IPS DF 6.9 (cell line): ENCODE measurements at regions not wholly inside any gene's neighbourhood (a gene's known extent, or its start where the extent isn't known, plus 50 kb on each side); places are given as distances from the start of the nearest gene placed in this dataset.

Experiments
- DNase-seq: peaks from one replicate; pipeline ENCODE4 v3.0.0-alpha.2; 2013; ENCODE audit warnings: low read depth, low spot score
- H3K27ac ChIP-seq: one replicate; pipeline ENCODE4 v1.5.1; 2013; ENCODE audit warnings: low read length, control low read depth
- H3K27me3 ChIP-seq: 2 replicates; pipeline ENCODE4 v1.6.1; 2013; ENCODE audit warnings: mild to moderate bottlenecking, low read length; ENCODE audit not compliant: control insufficient read depth, insufficient read depth
- H3K36me3 ChIP-seq: 2 replicates; pipeline ENCODE4 v1.6.1; 2013; ENCODE audit warnings: low read length; ENCODE audit not compliant: control insufficient read depth, insufficient read depth
- H3K4me1 ChIP-seq: 2 replicates; pipeline ENCODE4 v1.6.1; 2013; ENCODE audit warnings: low read length; ENCODE audit not compliant: control insufficient read depth, insufficient read depth
- H3K4me3 ChIP-seq: 2 replicates; pipeline ENCODE4 v1.5.1; 2013; ENCODE audit warnings: mild to moderate bottlenecking, low read length
- H3K9me3 ChIP-seq: 2 replicates; pipeline ENCODE4 v1.6.1; 2013; ENCODE audit warnings: low read length, inconsistent platforms; ENCODE audit not compliant: control insufficient read depth, insufficient read depth
- WGBS: extraction: QIAGEN DNeasy Blood & Tissue Kit; methylation state at CpG from one replicate; pipeline ENCODE4 v1.1.7; 2013; ENCODE audit warnings: mixed read lengths, missing lambda C conversion rate; ENCODE audit not compliant: insufficient read length, insufficient coverage; 5-methylcytosine and 5-hydroxymethylcytosine counted together

DNA sequence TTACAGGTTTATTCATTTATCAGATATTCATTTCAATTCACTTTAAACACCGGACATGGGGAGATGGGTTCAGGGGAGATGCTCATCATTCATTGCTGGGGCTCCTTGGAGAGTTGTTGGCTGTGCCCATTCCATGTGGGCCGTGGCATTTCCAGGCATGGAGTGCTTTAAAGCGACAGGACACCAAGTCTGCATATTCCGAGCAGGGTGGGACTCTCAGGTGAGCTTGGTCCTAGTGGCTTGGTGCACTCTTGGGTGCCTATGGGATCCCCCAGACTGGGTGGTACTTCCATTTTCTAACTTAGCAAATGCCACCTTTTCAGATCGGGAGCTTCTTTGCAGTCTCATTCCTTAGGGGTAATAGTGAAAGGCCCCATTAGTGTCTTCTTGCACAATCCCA, 619.5 kb upstream of the CADM1 start:
- no peak for DNase-seq
- H3K9me3 ChIP-seq = no peaks in the 10 kb centered on the region
- WGBS = no CpG with 5 or more reads among the region's 5 CpGs
- no peaks in the 10 kb centered on the region for H3K36me3 ChIP-seq
- H3K27ac ChIP-seq = no peak overlapping the region
- no peaks in the 10 kb centered on the region for H3K4me1 ChIP-seq
- no peak overlapping the region for H3K4me3 ChIP-seq
- no peaks in the 10 kb centered on the region for H3K27me3 ChIP-seq

DNA sequence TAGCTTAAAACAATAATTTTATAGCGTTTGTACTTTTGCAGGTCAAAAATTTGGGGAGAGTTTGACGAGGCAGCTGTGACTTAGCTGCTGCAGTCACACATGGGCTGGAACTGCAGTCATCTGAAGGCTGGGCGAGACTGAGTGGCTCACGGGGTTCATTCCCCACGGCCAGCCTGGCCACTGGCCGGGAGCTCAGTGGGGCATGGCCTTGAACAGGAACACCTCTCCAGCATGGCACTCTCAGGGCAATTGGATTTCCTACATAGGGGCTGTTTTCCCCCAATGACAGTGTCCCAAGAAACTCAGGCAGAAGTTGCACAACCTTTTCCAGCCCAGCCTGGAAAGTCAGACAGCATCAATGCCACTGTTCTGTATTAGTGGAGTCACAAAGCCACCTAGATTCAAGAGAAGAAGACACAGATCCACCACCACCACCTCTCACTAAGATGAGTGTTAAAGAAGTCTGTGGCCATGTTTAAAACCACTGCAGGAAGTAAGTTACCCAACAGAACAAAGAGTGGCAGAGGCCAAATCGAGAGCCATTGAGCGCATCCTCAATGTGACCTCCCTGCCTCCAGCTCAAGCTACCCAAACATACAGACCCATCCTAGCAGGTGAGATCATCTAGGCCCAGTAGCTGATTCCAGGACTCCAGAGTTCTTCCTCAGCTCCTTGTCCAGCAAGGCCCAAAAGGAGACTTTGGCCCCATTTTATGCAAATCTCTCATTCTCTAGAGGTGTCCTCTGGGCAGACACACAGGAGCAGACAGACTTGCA, 618.7 kb upstream of the CADM1 start:
- no peaks in the 10 kb centered on the region for H3K27me3 ChIP-seq
- H3K27ac ChIP-seq = no peak overlapping the region
- WGBS = no CpG with 5 or more reads among the region's 8 CpGs
- DNase-seq = no peak
- H3K4me3 ChIP-seq = no peak overlapping the region
- no peaks in the 10 kb centered on the region for H3K36me3 ChIP-seq
- no peaks in the 10 kb centered on the region for H3K9me3 ChIP-seq
- H3K4me1 ChIP-seq = no peaks in the 10 kb centered on the region

DNA sequence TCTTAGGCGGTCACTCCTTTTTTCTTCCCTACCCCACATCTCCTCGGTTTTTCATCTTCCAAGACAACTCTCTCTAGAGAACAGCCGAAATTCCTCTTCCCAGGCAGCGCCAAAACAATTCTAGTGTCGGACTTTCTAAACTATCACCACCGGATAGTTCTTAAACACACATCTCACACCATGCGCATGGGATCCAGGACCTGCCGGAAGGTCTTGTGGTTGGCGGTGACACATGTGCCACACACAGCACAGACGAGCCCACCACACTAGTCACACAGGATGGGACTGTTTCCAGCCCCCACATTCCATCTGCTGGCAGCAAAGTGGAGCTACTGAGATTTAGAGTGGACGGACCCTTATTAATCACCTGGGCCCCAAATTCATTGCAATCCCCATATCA, 614.9 kb upstream of the CADM1 start:
- no peaks in the 10 kb centered on the region for H3K9me3 ChIP-seq
- no peaks in the 10 kb centered on the region for H3K27me3 ChIP-seq
- no peak for DNase-seq
- H3K36me3 ChIP-seq = no peaks in the 10 kb centered on the region
- no peaks in the 10 kb centered on the region for H3K4me1 ChIP-seq
- no peak overlapping the region for H3K4me3 ChIP-seq
- no peak overlapping the region for H3K27ac ChIP-seq
- WGBS = no CpG with 5 or more reads among the region's 11 CpGs

DNA sequence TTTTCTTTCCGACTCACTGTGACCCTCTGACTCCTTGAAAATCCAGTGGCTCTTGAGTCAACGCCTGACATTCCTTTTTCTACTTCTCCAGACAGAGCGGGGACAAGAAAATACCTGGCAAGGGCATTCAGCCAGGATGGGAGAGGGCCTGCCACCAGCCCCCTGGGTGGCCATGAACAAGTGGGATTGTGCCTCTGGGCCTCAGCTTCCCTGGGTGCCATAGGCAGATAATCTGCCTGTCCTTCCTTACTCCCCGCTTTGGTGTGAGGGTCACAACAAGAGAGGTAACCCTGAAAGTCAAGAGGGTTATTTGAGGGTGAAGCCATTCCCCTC, 613.9 kb upstream of the CADM1 start:
- peaks cover 1% of the 10 kb centered on the region; the same call in 1 of the 2 replicates for H3K9me3 ChIP-seq
- H3K4me3 ChIP-seq = no peak overlapping the region
- no peak for DNase-seq
- no peak overlapping the region for H3K27ac ChIP-seq
- no peaks in the 10 kb centered on the region for H3K36me3 ChIP-seq
- WGBS = no CpG with 5 or more reads among the region's 4 CpGs
- no peaks in the 10 kb centered on the region for H3K4me1 ChIP-seq
- H3K27me3 ChIP-seq = no peaks in the 10 kb centered on the region

DNA sequence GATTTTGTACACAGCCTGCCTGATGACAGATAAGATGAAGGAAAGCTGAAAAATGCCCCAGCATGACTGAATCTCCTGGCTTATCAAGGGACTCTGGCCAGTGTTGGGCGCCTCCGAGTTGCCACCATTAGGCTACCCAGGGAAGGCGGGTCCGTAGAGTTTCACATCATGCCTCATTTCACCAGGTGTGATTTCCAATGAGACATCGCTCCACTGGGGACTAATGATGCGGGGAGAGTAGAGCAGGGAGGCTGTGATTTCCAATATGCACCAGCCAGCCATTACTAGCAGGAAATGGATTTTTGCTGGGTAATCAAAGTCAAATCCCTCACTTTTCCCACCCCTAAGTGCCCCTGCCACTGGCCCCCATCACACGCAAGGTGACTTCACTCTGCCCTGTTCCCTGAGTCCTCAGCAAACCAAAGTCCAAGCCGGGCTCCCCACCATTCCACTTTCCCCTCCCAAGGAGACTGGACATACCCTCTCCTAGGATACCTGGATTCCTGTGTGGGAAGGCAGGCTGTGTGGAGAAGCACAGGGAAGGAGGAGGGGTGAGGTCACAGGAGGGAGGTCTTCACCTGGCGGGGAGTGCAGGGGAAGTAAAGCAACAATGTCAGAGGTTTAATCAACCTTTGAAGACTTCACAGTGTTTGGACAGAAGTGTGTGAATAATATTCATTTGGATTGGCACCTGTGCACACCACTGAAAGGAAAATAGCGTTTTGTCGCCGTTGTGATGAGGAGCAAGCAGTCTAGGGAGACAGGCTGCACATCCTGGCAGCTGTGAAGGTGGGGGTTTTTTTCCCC, 613.3 kb upstream of the CADM1 start:
- Histone ChIP-seq H3K36me3 (no peaks in the 10 kb centered on the region), H3K27me3 (no peaks in the 10 kb centered on the region), H3K4me1 (no peaks in the 10 kb centered on the region), H3K4me3 (no peak overlapping the region), H3K27ac (no peak overlapping the region), H3K9me3 (peaks cover 1% of the 10 kb centered on the region; the same call in 1 of the 2 replicates)
- WGBS = no CpG with 5 or more reads among the region's 12 CpGs
- no peak for DNase-seq

DNA sequence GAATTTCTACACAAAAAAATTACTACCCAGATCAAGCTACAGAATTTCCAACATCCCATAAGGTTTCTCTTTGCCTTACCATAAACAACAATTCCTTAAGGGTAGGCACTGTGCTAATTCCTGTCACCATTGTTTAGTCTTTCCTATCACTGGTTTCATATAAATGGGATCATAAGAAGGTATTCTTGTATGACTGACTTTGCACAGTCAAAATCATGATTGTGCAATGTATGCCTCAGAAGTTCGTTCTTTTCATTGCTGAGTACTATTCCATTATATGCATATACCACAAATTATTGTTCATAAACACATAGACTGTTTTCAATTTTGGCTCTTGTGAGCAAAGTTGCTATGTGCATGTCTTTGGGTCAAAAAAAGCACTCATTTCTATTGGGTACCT, 611.6 kb upstream of the CADM1 start:
- Histone ChIP-seq H3K36me3 (no peaks in the 10 kb centered on the region), H3K27me3 (no peaks in the 10 kb centered on the region; the same call in 1 of the 2 replicates), H3K9me3 (peaks cover 1% of the 10 kb centered on the region; the same call in 1 of the 2 replicates), H3K4me1 (no peaks in the 10 kb centered on the region), H3K27ac (no peak overlapping the region), H3K4me3 (no peak overlapping the region)
- no peak for DNase-seq
- no CpG with 5 or more reads among the region's 1 CpG for WGBS

DNA sequence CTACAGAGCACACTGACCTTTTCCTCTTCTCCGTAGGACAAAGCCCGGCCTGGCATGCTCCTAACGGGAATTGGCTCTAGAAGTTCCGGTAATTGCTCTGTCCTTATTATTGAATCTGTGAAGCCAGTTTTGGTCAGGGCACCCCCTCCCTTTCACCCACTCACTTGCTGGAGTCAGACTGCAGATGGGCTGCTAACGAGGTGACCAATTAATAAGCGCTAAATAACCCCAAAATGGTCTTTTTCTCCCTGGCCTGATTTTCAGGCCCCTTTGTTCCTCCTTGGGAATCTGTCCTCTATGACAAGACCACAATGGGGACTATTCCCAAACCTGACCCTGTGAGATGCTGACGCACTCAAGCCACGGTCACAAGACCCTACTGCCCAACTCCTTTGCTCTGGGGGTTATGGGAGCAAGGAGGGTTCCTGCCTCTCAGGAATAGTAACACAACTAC, 610.0 kb upstream of the CADM1 start:
- Histone ChIP-seq H3K27me3 (peaks cover 6% of the 10 kb centered on the region; the same call in 1 of the 2 replicates), H3K4me1 (no peaks in the 10 kb centered on the region), H3K4me3 (no peak overlapping the region), H3K36me3 (no peaks in the 10 kb centered on the region), H3K9me3 (peaks cover 1% of the 10 kb centered on the region; the same call in 1 of the 2 replicates), H3K27ac (no peak overlapping the region)
- no CpG with 5 or more reads among the region's 8 CpGs for WGBS
- no peak for DNase-seq

DNA sequence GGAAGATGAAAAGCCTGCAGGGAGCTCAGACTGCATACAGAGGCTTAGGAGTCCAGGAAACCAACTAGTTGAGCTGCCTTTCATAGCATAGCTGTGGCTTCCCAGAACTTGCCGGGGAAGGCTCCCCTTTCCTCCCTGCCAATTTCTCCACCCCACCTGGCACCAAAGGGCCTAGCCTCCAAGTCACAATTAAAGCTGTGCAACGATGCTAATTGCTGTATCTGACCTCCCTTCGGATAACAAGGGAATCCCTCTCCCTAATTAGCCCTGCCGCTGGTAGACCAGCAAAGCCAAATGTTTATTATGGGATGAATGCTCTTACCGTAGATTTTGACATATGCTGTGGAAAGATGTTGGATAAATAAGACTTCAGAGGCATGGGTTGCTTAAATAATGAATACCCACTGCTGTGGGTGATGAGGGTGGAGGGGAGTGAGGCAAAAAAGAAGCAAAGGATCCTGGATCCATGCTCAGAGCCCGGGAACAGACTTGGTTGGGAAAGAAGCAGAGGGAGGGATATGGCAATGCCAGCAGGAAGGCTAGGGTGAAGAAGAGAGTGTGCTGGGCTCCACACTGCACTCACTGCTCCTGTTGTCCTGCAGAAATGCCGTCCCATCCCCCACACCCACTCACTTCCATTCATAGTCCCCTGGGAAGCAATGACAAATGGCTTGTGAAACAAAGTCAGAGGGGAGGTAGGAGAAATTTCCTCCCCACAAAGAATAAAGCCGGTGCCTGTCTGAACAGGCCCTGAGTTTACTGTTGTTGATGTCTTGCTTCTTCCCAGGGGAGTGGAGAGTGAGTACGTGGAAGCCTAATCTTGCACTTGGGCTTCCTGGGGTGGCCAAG, 608.1 kb upstream of the CADM1 start:
- no peaks in the 10 kb centered on the region for H3K36me3 ChIP-seq
- no peak for DNase-seq
- H3K9me3 ChIP-seq = peaks cover 1% of the 10 kb centered on the region; the same call in 1 of the 2 replicates
- no peak overlapping the region for H3K4me3 ChIP-seq
- H3K4me1 ChIP-seq = no peaks in the 10 kb centered on the region
- no CpG with 5 or more reads among the region's 9 CpGs for WGBS
- H3K27me3 ChIP-seq = peaks cover 24% of the 10 kb centered on the region
- no peak overlapping the region for H3K27ac ChIP-seq

DNA sequence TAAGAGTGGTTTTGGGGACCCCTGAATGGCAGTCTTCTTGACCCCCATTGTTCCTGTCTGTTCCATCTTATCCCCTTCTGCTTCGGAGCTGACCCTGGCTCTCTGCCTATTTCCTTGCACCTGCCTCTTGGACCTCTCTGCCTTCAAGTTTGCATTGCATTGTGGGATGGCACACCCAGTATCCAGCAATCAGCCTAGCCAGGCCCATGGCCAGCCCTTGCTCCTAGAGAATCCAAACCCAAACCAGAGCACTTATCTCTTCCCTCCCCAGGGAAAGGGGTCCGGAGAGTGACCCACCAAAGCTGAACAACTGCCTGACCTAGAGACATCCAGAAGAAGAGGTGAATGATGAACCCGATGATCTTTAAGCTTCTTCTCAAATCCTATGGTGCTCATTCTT, 607.3 kb upstream of the CADM1 start:
- no CpG with 5 or more reads among the region's 3 CpGs for WGBS
- DNase-seq = no peak
- Histone ChIP-seq H3K27ac (no peak overlapping the region), H3K9me3 (peaks cover 1% of the 10 kb centered on the region; the same call in 1 of the 2 replicates), H3K4me3 (no peak overlapping the region), H3K36me3 (no peaks in the 10 kb centered on the region), H3K4me1 (no peaks in the 10 kb centered on the region), H3K27me3 (peaks cover 25% of the 10 kb centered on the region)

DNA sequence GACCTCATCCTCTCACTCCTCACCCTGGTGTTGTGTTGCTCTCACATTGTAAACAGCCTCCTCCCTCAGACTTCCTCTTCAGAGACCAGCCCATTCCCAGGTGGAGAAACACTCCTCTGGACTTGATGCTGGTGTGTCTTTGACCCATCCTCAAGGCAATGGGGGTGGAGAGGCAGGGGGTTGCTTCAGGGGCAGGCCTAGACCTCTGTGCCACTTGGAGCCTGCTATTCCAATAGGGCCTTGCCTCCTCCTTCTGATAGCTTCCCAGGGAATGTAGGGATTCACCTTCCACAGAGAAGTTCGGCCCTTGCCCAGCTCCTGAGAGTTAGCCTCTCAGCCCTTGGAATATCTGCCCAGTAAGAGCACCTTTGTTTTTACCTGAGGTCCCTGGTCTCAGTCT, 606.6 kb upstream of the CADM1 start:
- H3K4me1 ChIP-seq = no peaks in the 10 kb centered on the region
- no peak overlapping the region for H3K4me3 ChIP-seq
- no peak overlapping the region for H3K27ac ChIP-seq
- no CpG with 5 or more reads among the region's 1 CpG for WGBS
- no peak for DNase-seq
- H3K9me3 ChIP-seq = peaks cover 1% of the 10 kb centered on the region; the same call in 1 of the 2 replicates
- H3K27me3 ChIP-seq = peaks cover 26% of the 10 kb centered on the region
- H3K36me3 ChIP-seq = no peaks in the 10 kb centered on the region
